Endodermal cell (in vitro differentiated cells): ENCODE measurements at regions not wholly inside any gene's neighbourhood (a gene's known extent, or its start where the extent isn't known, plus 50 kb on each side); places are given as distances from the start of the nearest gene placed in this dataset.

ENCODE experiments used
- DNase-seq: peaks from one replicate; pipeline ENCODE4 v3.0.0-alpha.2; 2017
- H3K27ac ChIP-seq: 2 replicates; pipeline ENCODE4 v1.5.1; 2013; ENCODE audit warnings: mild to moderate bottlenecking, low read depth, low read length, moderate library complexity
- H3K27me3 ChIP-seq: 2 replicates; pipeline ENCODE4 v1.6.1; 2013; ENCODE audit warnings: mild to moderate bottlenecking, low read length, moderate library complexity; ENCODE audit not compliant: insufficient read depth, control insufficient read depth, poor library complexity, severe bottlenecking
- H3K36me3 ChIP-seq: 2 replicates; pipeline ENCODE4 v1.7.0; 2013; ENCODE audit warnings: mild to moderate bottlenecking, low read length, moderate library complexity; ENCODE audit not compliant: control insufficient read depth, insufficient read depth
- H3K4me1 ChIP-seq: one replicate; pipeline ENCODE4 v1.7.0; 2013; ENCODE audit warnings: low read length; ENCODE audit not compliant: control insufficient read depth, insufficient read depth
- H3K4me3 ChIP-seq: 2 replicates; pipeline ENCODE4 v1.5.1; 2013; ENCODE audit warnings: mild to moderate bottlenecking, low read length, moderate library complexity
- H3K9ac ChIP-seq: 2 replicates; pipeline ENCODE4 v1.6.1; 2013; ENCODE audit warnings: mild to moderate bottlenecking, low read length, moderate library complexity; ENCODE audit not compliant: poor library complexity, severe bottlenecking; ENCODE audit errors: extremely low read depth
- H3K9me3 ChIP-seq: 2 replicates; pipeline ENCODE4 v1.6.1; 2013; ENCODE audit warnings: mild to moderate bottlenecking, low read length, moderate library complexity; ENCODE audit not compliant: control insufficient read depth
- H3K27ac Mint-ChIP-seq: 2 replicates; pipeline ENCODE4 v1.8.0; 2020; ENCODE audit warnings: mixed read lengths
- H3K27me3 Mint-ChIP-seq: 2 replicates; pipeline ENCODE4 v1.8.0; 2021; ENCODE audit warnings: mild to moderate bottlenecking, mixed read lengths; ENCODE audit not compliant: insufficient read depth
- H3K36me3 Mint-ChIP-seq: 2 replicates; pipeline ENCODE4 v1.8.0; 2020; ENCODE audit warnings: low read depth, mixed read lengths
- H3K4me1 Mint-ChIP-seq: 2 replicates; pipeline ENCODE4 v1.8.0; 2020; ENCODE audit warnings: mixed read lengths
- H3K4me3 Mint-ChIP-seq: 2 replicates; pipeline ENCODE4 v1.8.0; 2020; ENCODE audit warnings: mild to moderate bottlenecking, moderate library complexity, mixed read lengths
- H3K9me3 Mint-ChIP-seq: 2 replicates; pipeline ENCODE4 v1.8.0; 2020; ENCODE audit warnings: mild to moderate bottlenecking, mixed read lengths
- WGBS, 2 experiments: methylation state at CpG; one replicate each; pipeline versions ENCODE4 v1.1.5 to v1.1.7; 2013; ENCODE audit warnings: missing lambda C conversion rate in 2 of 2, mixed read lengths in 1 of 2; ENCODE audit not compliant: insufficient coverage in 1 of 2, insufficient read length in 1 of 2; 5-methylcytosine and 5-hydroxymethylcytosine counted together
- TF ChIP-seq, protein P1 (sequence below): fragments of 200-600 bp; sonication (generic); conservative IDR thresholded peaks from 2 replicates; pipeline ENCODE4 v1.5.0; 2021; ENCODE audit warnings: antibody characterized with exemption, mild to moderate bottlenecking

DNA sequence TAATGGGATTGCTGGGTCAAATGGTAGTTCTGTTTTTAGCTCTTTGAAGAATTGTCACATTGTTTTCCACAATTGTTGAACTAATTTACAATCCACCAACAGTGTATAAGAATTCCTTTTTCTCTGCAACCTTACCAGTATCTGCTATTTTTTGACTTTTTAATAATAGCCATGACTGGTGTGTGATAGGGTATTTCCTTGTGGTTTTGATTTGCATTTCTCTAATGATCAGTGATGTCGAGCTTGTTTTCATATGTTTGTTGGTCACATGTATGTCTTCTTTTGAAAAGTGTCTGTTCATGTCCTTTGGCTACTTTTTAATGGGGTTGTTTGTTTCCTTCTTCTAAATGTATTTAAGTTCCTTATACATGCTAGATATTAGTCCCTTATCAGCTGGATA is 322.3 kb downstream of the CDH2 start:
- H3K27ac Mint-ChIP-seq: no peak overlapping the region
- Histone ChIP-seq H3K9ac (no peak overlapping the region), H3K27ac (no peak overlapping the region), H3K36me3 (no peaks in the 10 kb centered on the region), H3K4me3 (no peak overlapping the region), H3K9me3 (peaks cover 3% of the 10 kb centered on the region), H3K27me3 (no peaks in the 10 kb centered on the region), H3K4me1 (peaks cover 6% of the 10 kb centered on the region)
- H3K4me3 Mint-ChIP-seq: no peak overlapping the region
- H3K27me3 Mint-ChIP-seq: no peaks in the 10 kb centered on the region
- peaks cover 19% of the 10 kb centered on the region for H3K9me3 Mint-ChIP-seq
- no peak for DNase-seq
- TF ChIP-seq, protein P1, sequence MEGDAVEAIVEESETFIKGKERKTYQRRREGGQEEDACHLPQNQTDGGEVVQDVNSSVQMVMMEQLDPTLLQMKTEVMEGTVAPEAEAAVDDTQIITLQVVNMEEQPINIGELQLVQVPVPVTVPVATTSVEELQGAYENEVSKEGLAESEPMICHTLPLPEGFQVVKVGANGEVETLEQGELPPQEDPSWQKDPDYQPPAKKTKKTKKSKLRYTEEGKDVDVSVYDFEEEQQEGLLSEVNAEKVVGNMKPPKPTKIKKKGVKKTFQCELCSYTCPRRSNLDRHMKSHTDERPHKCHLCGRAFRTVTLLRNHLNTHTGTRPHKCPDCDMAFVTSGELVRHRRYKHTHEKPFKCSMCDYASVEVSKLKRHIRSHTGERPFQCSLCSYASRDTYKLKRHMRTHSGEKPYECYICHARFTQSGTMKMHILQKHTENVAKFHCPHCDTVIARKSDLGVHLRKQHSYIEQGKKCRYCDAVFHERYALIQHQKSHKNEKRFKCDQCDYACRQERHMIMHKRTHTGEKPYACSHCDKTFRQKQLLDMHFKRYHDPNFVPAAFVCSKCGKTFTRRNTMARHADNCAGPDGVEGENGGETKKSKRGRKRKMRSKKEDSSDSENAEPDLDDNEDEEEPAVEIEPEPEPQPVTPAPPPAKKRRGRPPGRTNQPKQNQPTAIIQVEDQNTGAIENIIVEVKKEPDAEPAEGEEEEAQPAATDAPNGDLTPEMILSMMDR: no peak
- peaks cover 8% of the 10 kb centered on the region for H3K4me1 Mint-ChIP-seq
- H3K36me3 Mint-ChIP-seq: peaks cover 3% of the 10 kb centered on the region
- WGBS, 2 experiments: 100% methylated on average over 1 of the region's 1 CpG; no CpG with 5 or more reads in 1 of the 2 experiments

DNA sequence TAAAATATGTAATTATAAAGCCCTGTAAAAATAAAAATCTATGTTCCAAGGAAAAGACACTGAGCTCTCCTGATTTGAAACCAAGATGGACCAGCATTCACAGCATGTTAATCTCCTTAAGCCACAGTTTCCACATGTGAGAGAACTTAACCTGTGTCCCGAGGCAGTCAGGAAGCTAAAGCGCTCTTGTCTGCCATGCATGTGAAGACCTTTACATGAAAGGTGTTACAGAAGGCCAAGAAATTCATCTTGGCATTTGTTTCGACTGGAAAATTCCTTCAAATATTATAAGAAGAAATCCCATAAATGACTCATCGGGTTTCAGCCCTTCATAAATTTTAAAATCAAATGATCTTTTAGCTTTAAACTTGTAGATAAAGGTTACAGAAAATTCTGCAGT is 328.6 kb downstream of the CDH2 start:
- DNase-seq: no peak
- Histone ChIP-seq H3K27me3 (no peaks in the 10 kb centered on the region), H3K9ac (no peak overlapping the region), H3K4me3 (no peak overlapping the region), H3K27ac (no peak overlapping the region), H3K4me1 (peaks cover 1% of the 10 kb centered on the region), H3K9me3 (peaks cover 6% of the 10 kb centered on the region), H3K36me3 (no peaks in the 10 kb centered on the region)
- Mint-ChIP-seq H3K4me1 (peaks cover 4% of the 10 kb centered on the region), H3K27me3 (peaks cover 3% of the 10 kb centered on the region), H3K9me3 (peaks cover 14% of the 10 kb centered on the region), H3K4me3 (no peak overlapping the region), H3K27ac (no peak overlapping the region), H3K36me3 (no peaks in the 10 kb centered on the region)
- WGBS, 2 experiments: 98 to 100% methylated on average over 3 to 4 of the region's 4 CpGs
- TF ChIP-seq, protein P1: no peak

DNA sequence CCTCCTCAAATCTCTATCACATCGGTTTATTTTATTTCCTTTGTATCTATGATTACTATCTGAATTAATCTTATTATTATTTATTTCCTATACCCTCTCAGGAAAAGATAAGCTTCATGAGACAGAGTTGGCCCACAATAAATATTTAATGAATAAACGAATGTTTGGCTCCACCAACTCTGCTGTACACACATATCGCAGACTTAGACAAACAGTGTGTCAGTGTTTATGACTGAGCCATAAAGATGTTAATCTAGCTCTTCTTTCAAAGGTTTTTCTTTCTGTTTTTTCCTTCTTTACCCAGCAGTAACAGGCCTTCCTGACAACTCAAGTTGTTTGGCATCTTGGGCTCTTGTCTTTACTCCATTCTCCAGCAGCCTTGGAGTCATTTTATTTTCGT is 329.5 kb downstream of the CDH2 start:
- no peaks in the 10 kb centered on the region for H3K36me3 Mint-ChIP-seq
- no peak overlapping the region for H3K4me3 Mint-ChIP-seq
- no peak overlapping the region for H3K27ac ChIP-seq
- H3K27ac Mint-ChIP-seq: no peak overlapping the region
- no peaks in the 10 kb centered on the region for H3K4me1 ChIP-seq
- H3K4me3 ChIP-seq: no peak overlapping the region
- TF ChIP-seq, protein P1: no peak
- no peak for DNase-seq
- no peak overlapping the region for H3K9ac ChIP-seq
- peaks cover 11% of the 10 kb centered on the region for H3K9me3 Mint-ChIP-seq
- H3K27me3 ChIP-seq: no peaks in the 10 kb centered on the region
- H3K27me3 Mint-ChIP-seq: peaks cover 3% of the 10 kb centered on the region
- 90 to 100% methylated on average over 3 to 4 of the region's 4 CpGs for WGBS, 2 experiments
- H3K4me1 Mint-ChIP-seq: no peaks in the 10 kb centered on the region
- no peaks in the 10 kb centered on the region for H3K36me3 ChIP-seq
- H3K9me3 ChIP-seq: peaks cover 6% of the 10 kb centered on the region
